Vagina (tissue), 2 donors: ENCODE measurements at regions not wholly inside any gene's neighbourhood (a gene's known extent, or its start where the extent isn't known, plus 50 kb on each side); places are given as distances from the start of the nearest gene placed in this dataset.

Source experiments
- CTCF ChIP-seq, 3 experiments: fragments of 450-650 bp in 2 of 3; fragments of 200-600 bp in 1 of 3; sonication (generic) in 1 of 3; IDR thresholded peaks; one replicate each; pipeline ENCODE4 v1.5.1; 2017 to 2019; ENCODE audit warnings: antibody characterized with exemption in 3 of 3, mild to moderate bottlenecking in 2 of 3, moderate library complexity in 2 of 3
- POLR2A ChIP-seq, 2 donors: fragments of 450-650 bp; IDR thresholded peaks; one replicate each; pipeline ENCODE4 v1.6.1; 2017; ENCODE audit warnings: antibody characterized with exemption in 2 of 2, mild to moderate bottlenecking in 2 of 2, moderate library complexity in 2 of 2
- POLR2AphosphoS5 ChIP-seq, 2 donors: sonication (generic); formaldehyde crosslinking; IDR thresholded peaks; one replicate each; pipeline ENCODE4 v1.9.0; 2017; ENCODE audit warnings: antibody characterized with exemption in 2 of 2, mild to moderate bottlenecking in 2 of 2, low read depth in 1 of 2; ENCODE audit not compliant: insufficient read depth in 1 of 2

- no peak for TF ChIP-seq CTCF (IDR thresholded peaks at IDR 0.05)
- TF ChIP-seq POLR2AphosphoS5 (IDR thresholded peaks at IDR 0.05; ENCODE audit: insufficient read depth in 1 of 2, low read depth in 1 of 2): no peak
- TF ChIP-seq POLR2A (IDR thresholded peaks at IDR 0.05): no peak
These were observed 134.6 kb upstream of the ZEB2 start for GRCh38 chr2:144654523-144654922.
